Kidney (tissue), 13 donors: ENCODE measurements at regions not wholly inside any gene's neighbourhood (a gene's known extent, or its start where the extent isn't known, plus 50 kb on each side); places are given as distances from the start of the nearest gene placed in this dataset.
"Not testable (repeated sequence)": the region's sequence is repeated elsewhere in the genome, so short reads cannot be mapped to it uniquely, and the experiment has no call there.

Experiments used
- DNase-seq, 5 donors: peaks; one replicate each; pipeline ENCODE4 v3.0.0-alpha.2; 2013 to 2020
- FAIRE-seq: peaks from 2 replicates; lab custom pipeline; 2012; peaks lifted over from hg19 to GRCh38; lab: Jason Lieb, UNC
- H3K27ac ChIP-seq, 2 donors: one replicate each; pipeline ENCODE4 v1.7.0; 2013; ENCODE audit warnings: low read depth in 2 of 2, low read length in 2 of 2, inconsistent platforms in 1 of 2
- H3K27me3 ChIP-seq: one replicate; pipeline ENCODE4 v1.7.1; 2013; ENCODE audit warnings: low read length, inconsistent platforms; ENCODE audit not compliant: control insufficient read depth, insufficient read depth
- H3K36me3 ChIP-seq, 3 donors: one replicate each; pipeline versions ENCODE4 v1.7.0 to v1.7.1; 2013; ENCODE audit warnings: low read length in 3 of 3, control low read depth in 1 of 3, inconsistent platforms in 1 of 3; ENCODE audit not compliant: insufficient read depth in 3 of 3, control insufficient read depth in 2 of 3
- H3K4me1 ChIP-seq, 3 donors: one replicate each; pipeline versions ENCODE4 v1.7.0 to v1.7.1; 2013; ENCODE audit warnings: low read length in 3 of 3, inconsistent platforms in 1 of 3, low read depth in 1 of 3; ENCODE audit not compliant: control insufficient read depth in 2 of 3, insufficient read depth in 2 of 3
- H3K4me3 ChIP-seq, 3 donors: one replicate each; pipeline versions ENCODE4 v1.7.0 to v1.8.1; 2013; ENCODE audit warnings: low read length in 3 of 3, control low read depth in 1 of 3, inconsistent platforms in 1 of 3
- H3K9ac ChIP-seq, 3 donors: one replicate each; pipeline versions ENCODE4 v1.7.0 to v1.7.1; 2013; ENCODE audit warnings: low read length in 3 of 3, control low read depth in 1 of 3, inconsistent platforms in 1 of 3
- H3K9me3 ChIP-seq, 3 donors: one replicate each; pipeline versions ENCODE4 v1.7.0 to v1.7.1; 2013; ENCODE audit warnings: low read length in 3 of 3, control low read depth in 1 of 3, inconsistent platforms in 1 of 3; ENCODE audit not compliant: control insufficient read depth in 2 of 3, insufficient read depth in 1 of 3
- CTCF ChIP-seq: IDR thresholded peaks from 3 replicates; pipeline ENCODE4 v1.5.1; 2012; ENCODE audit warnings: mild to moderate bottlenecking, moderate library complexity, borderline replicate concordance; ENCODE audit not compliant: insufficient read depth; ENCODE audit errors: extremely low read depth
- intact Hi-C: fragments of 100-400 bp; cut with DNase I; formaldehyde crosslinking; loops from one replicate; pipeline ENCODE4 v1.11.1; 2022
- donor health status: control.
- donor health status: control.
- donor health status: control.
- donor health status: control.
- donor health status: control.
- donor health status: DM: yes; HTN: yes; CAD: no.
- donor health status: Normal renal cell carcinoma (clear cell type).

GRCh38 chrX:65879977-65880799, 159.7 kb downstream of the VSIG4 start:
- intact Hi-C loops = no loop called here
- FAIRE-seq (no peak), DNase-seq (no peak)
- Histone ChIP-seq H3K27me3 (no peaks in the 10 kb centered on the region), H3K9me3 (no peaks in the 10 kb centered on the region), H3K4me1 (no peaks in the 10 kb centered on the region), H3K9ac (no peak overlapping the region), H3K27ac (no peak overlapping the region), H3K4me3 (no peak overlapping the region), H3K36me3 (no peaks in the 10 kb centered on the region)
- TF ChIP-seq CTCF = no peak

GRCh38 chrX:65878456-65878855, 161.4 kb downstream of the VSIG4 start:
- Histone ChIP-seq H3K9me3 (no peaks in the 10 kb centered on the region), H3K4me3 (no peak overlapping the region)
- FAIRE-seq = no peak

GRCh38 chrX:65877953-65878352, 161.9 kb downstream of the VSIG4 start:
- intact Hi-C loops = no loop called here
- Histone ChIP-seq H3K4me1 (no peaks in the 10 kb centered on the region), H3K9me3 (no peaks in the 10 kb centered on the region), H3K4me3 (no peak overlapping the region), H3K27ac (no peak overlapping the region), H3K27me3 (no peaks in the 10 kb centered on the region), H3K36me3 (no peaks in the 10 kb centered on the region), H3K9ac (no peak overlapping the region)
- TF ChIP-seq CTCF = no peak
- no peak for DNase-seq
- FAIRE-seq = no peak

More at GRCh38 chrX:65878456-65878855, 161.4 kb downstream of the VSIG4 start:
- Histone ChIP-seq H3K36me3 (no peaks in the 10 kb centered on the region), H3K9ac (no peak overlapping the region), H3K27me3 (no peaks in the 10 kb centered on the region), H3K4me1 (no peaks in the 10 kb centered on the region), H3K27ac (no peak overlapping the region)
- intact Hi-C loops = no loop called here
- DNase-seq = no peak
- no peak for TF ChIP-seq CTCF

- H3K36me3 ChIP-seq, H3K27me3 ChIP-seq, H3K4me3 ChIP-seq, DNase-seq, H3K9me3 ChIP-seq, H3K4me1 ChIP-seq, FAIRE-seq, H3K9ac ChIP-seq, intact Hi-C loops, H3K27ac ChIP-seq: not testable (repeated sequence)
Measured at GRCh38 chrX:65875614-65876013, 164.3 kb downstream of the VSIG4 start.
